ENCODE measurements at regions not wholly inside any gene's neighbourhood (a gene's known extent, or its start where the extent isn't known, plus 50 kb on each side); places are given as distances from the start of the nearest gene placed in this dataset.

DNA sequence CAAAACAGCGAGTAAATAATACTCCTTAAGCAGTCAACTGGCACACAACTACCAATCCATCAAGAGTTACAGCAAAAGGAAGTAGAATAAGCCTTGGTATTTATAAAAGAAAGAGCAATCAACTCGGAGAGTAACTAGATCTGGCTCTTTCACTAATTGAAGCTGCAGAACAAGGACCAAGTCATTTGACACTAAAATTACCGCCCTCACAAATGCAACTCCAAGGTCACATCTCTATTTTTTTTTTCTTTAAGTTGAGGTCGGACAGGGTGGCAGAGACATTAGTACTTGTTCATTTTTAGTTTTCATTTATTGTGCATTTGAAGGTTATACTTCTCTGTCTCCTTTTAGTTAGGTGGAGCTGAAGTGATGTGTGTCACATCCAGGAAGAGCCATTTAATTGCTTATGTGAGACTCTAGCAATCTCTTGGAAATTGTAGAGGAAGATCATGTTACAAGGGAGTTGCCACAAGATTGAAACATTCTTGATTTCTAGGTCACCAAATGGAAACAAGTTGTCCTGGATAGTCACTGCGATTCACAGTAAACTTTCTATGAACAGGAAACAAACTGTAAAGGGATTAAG lies 138.1 kb upstream of the ADAMTS5 start:
- Histone ChIP-seq H3K79me1 (replicated peaks; ENCODE audit: low read length, poor library complexity, severe bottlenecking) (no peaks in the 10 kb centered on the region), H3K18ac (ENCODE audit: low read depth in 1 of 2, low read length in 2 of 2) (no peak overlapping the region), H3K4me1 (ENCODE audit: control insufficient read depth, insufficient read depth, low read depth, low read length) (no peaks in the 10 kb centered on the region), H3K4me2 (ENCODE audit: low read length, poor library complexity, severe bottlenecking) (no peak overlapping the region), H2AFZ (ENCODE audit: low read depth, low read length) (no peak overlapping the region), H3K4ac (ENCODE audit: low read depth in 1 of 2, low read length in 2 of 2) (no peak overlapping the region), H4K8ac (ENCODE audit: low read length) (no peak overlapping the region), H2AK5ac (ENCODE audit: low read length, severe bottlenecking) (no peak overlapping the region), H3K4me3 (ENCODE audit: insufficient read depth in 1 of 2, low read depth in 1 of 2, low read length in 2 of 2) (no peak overlapping the region), H4K91ac (ENCODE audit: low read length) (no peak overlapping the region), H3K14ac (ENCODE audit: low read length in 2 of 2) (no peak overlapping the region), H2BK15ac (ENCODE audit: low read depth, poor library complexity, severe bottlenecking) (no peak overlapping the region), H3K27ac (ENCODE audit: low read length, poor library complexity, severe bottlenecking) (no peak overlapping the region), H2BK5ac (ENCODE audit: low read depth, low read length, poor library complexity, severe bottlenecking) (no peak overlapping the region), H3K36me3 (ENCODE audit: control insufficient read depth in 1 of 2, insufficient read depth in 2 of 2, low read depth in 1 of 2, low read length in 2 of 2) (no peaks in the 10 kb centered on the region), H3K9ac (ENCODE audit: low read length) (no peak overlapping the region), H3K9me3 (ENCODE audit: control insufficient read depth, low read length) (no peaks in the 10 kb centered on the region), H2BK120ac (ENCODE audit: low read depth, low read length) (no peak overlapping the region), H3K27me3 (ENCODE audit: control insufficient read depth in 1 of 2, insufficient read depth in 1 of 2, low read length in 2 of 2) (no peaks in the 10 kb centered on the region), H2BK12ac (ENCODE audit: low read length in 2 of 2) (no peak overlapping the region), H3K23ac (ENCODE audit: low read length in 2 of 2) (no peak overlapping the region)
- WGBS = 65% methylated on average over 3 of the region's 5 CpGs
- peak; percentile 46 for DNase-seq

DNA sequence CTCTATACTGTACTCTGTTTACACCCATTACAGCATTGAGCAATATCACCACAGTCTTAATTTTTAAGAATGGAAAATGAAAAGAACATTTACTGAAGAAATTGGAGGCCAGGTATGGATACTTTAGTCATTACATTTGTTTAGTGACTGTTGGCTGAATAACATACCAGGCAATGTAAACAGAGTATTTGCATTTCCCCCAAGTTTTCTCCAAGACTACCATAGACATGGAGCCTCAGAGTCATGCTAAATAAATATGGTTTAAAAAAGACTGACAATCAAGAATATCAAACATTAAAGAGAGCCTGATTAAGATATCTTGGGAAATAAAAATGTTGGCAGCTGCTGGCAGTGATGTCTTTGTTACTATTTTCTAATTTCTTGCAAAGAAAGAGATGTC lies 136.9 kb upstream of the ADAMTS5 start:
- no peak overlapping the region for H3K4ac ChIP-seq (ENCODE audit: low read depth in 1 of 2, low read length in 2 of 2)

DNA sequence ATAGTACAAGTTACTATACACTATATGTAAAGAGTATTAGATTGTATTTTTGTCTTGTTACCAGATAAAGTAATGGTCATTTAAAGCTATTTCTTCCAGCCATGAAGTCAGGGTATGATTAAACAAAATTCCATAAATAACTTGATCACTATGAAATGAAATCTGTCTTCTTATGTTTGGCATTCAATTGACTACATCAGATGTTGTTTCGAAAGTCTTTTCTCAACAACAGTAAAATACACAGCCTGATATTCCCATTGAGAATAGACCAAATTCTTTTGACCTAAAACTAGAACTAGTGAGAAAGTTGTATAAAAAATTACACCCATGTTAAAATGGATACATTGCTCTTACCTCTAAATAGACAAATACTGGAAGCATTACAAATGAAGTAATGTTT lies 134.6 kb upstream of the ADAMTS5 start:
- no peak overlapping the region for H3K18ac ChIP-seq (ENCODE audit: low read depth in 1 of 2, low read length in 2 of 2)
- H3K79me1 ChIP-seq (replicated peaks; ENCODE audit: low read length, poor library complexity, severe bottlenecking) = no peaks in the 10 kb centered on the region
- no peaks in the 10 kb centered on the region for H3K36me3 ChIP-seq (ENCODE audit: control insufficient read depth in 1 of 2, insufficient read depth in 2 of 2, low read depth in 1 of 2, low read length in 2 of 2)
- no peak overlapping the region for H2AFZ ChIP-seq (ENCODE audit: low read depth, low read length)
- H3K9ac ChIP-seq (ENCODE audit: low read length) = no peak overlapping the region
- no peak overlapping the region for H2BK5ac ChIP-seq (ENCODE audit: low read depth, low read length, poor library complexity, severe bottlenecking)
- H2BK120ac ChIP-seq (ENCODE audit: low read depth, low read length) = no peak overlapping the region
- H3K27me3 ChIP-seq (ENCODE audit: control insufficient read depth in 1 of 2, insufficient read depth in 1 of 2, low read length in 2 of 2) = no peaks in the 10 kb centered on the region
- no peak overlapping the region for H4K91ac ChIP-seq (ENCODE audit: low read length)
- no peak for DNase-seq
- H3K4me3 ChIP-seq (ENCODE audit: insufficient read depth in 1 of 2, low read depth in 1 of 2, low read length in 2 of 2) = no peak overlapping the region
- no peak overlapping the region for H3K4me2 ChIP-seq (ENCODE audit: low read length, poor library complexity, severe bottlenecking)
- H3K9me3 ChIP-seq (ENCODE audit: control insufficient read depth, low read length) = no peaks in the 10 kb centered on the region
- H2BK15ac ChIP-seq (ENCODE audit: low read depth, poor library complexity, severe bottlenecking) = no peak overlapping the region
- no CpG with 5 or more reads among the region's 1 CpG for WGBS
- no peak overlapping the region for H2AK5ac ChIP-seq (ENCODE audit: low read length, severe bottlenecking)
- H2BK12ac ChIP-seq (ENCODE audit: low read length in 2 of 2) = no peak overlapping the region
- H3K4me1 ChIP-seq (ENCODE audit: control insufficient read depth, insufficient read depth, low read depth, low read length) = no peaks in the 10 kb centered on the region
- H4K8ac ChIP-seq (ENCODE audit: low read length) = no peak overlapping the region
- no peak overlapping the region for H3K27ac ChIP-seq (ENCODE audit: low read length, poor library complexity, severe bottlenecking)
- no peak overlapping the region for H3K23ac ChIP-seq (ENCODE audit: low read length in 2 of 2)
- H3K4ac ChIP-seq (ENCODE audit: low read depth in 1 of 2, low read length in 2 of 2) = no peak overlapping the region
- H3K14ac ChIP-seq (ENCODE audit: low read length in 2 of 2) = no peak overlapping the region

More for the DNA sequence above, 136.9 kb upstream of the ADAMTS5 start:
- H3K9ac ChIP-seq (ENCODE audit: low read length) = no peak overlapping the region
- no peak overlapping the region for H3K4me2 ChIP-seq (ENCODE audit: low read length, poor library complexity, severe bottlenecking)
- no peak overlapping the region for H3K23ac ChIP-seq (ENCODE audit: low read length in 2 of 2)
- no peak overlapping the region for H2BK120ac ChIP-seq (ENCODE audit: low read depth, low read length)
- H3K14ac ChIP-seq (ENCODE audit: low read length in 2 of 2) = no peak overlapping the region
- H2AK5ac ChIP-seq (ENCODE audit: low read length, severe bottlenecking) = no peak overlapping the region
- no peak overlapping the region for H3K18ac ChIP-seq (ENCODE audit: low read depth in 1 of 2, low read length in 2 of 2)
- no peak for DNase-seq
- H2BK5ac ChIP-seq (ENCODE audit: low read depth, low read length, poor library complexity, severe bottlenecking) = no peak overlapping the region
- no peak overlapping the region for H2BK12ac ChIP-seq (ENCODE audit: low read length in 2 of 2)
- no peak overlapping the region for H2AFZ ChIP-seq (ENCODE audit: low read depth, low read length)
- no peaks in the 10 kb centered on the region for H3K9me3 ChIP-seq (ENCODE audit: control insufficient read depth, low read length)
- no peak overlapping the region for H4K91ac ChIP-seq (ENCODE audit: low read length)
- no peaks in the 10 kb centered on the region for H3K4me1 ChIP-seq (ENCODE audit: control insufficient read depth, insufficient read depth, low read depth, low read length)
- H2BK15ac ChIP-seq (ENCODE audit: low read depth, poor library complexity, severe bottlenecking) = no peak overlapping the region
- no peak overlapping the region for H4K8ac ChIP-seq (ENCODE audit: low read length)
- H3K27me3 ChIP-seq (ENCODE audit: control insufficient read depth in 1 of 2, insufficient read depth in 1 of 2, low read length in 2 of 2) = no peaks in the 10 kb centered on the region
- H3K79me1 ChIP-seq (replicated peaks; ENCODE audit: low read length, poor library complexity, severe bottlenecking) = no peaks in the 10 kb centered on the region
- no peak overlapping the region for H3K27ac ChIP-seq (ENCODE audit: low read length, poor library complexity, severe bottlenecking)
- H3K36me3 ChIP-seq (ENCODE audit: control insufficient read depth in 1 of 2, insufficient read depth in 2 of 2, low read depth in 1 of 2, low read length in 2 of 2) = no peaks in the 10 kb centered on the region
- H3K4me3 ChIP-seq (ENCODE audit: insufficient read depth in 1 of 2, low read depth in 1 of 2, low read length in 2 of 2) = no peak overlapping the region

DNA sequence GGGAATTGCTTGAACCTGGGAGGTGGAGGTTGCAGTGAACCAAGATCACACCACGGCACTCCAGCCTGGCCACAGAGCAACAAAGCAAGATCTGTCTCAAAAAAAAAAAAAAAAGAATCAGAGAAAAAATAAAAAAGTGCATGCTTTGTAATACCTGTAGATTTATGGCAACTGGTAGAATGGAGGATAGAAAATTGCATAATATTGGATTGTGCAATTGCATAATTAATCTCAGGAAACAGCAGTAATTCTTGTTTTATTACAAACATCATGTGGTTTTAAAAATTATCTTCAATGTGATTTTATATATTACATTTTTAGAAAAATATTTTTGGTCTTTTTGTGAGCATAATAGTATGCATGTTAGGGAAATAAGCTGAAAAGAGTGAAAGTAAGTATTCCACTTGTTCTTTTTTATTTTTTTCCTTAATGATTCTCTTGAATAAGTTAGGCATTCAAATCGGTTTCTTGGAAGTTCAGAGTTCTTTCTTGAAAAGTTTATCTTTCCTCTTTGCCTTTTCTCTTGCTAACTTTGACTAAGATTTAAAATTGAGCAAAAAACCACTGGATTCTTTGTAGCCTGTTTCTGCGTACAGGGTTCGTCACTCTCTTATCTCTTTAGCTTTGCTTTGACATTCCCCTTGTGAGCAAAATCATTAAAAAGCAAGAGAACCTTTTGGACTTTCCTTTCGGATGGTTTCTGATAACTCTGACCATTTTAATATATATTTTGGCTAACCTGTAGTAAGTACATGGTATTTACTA lies 127.5 kb upstream of the ADAMTS5 start:
- no peak overlapping the region for H3K14ac ChIP-seq (ENCODE audit: low read length in 2 of 2)
- H3K27me3 ChIP-seq (ENCODE audit: control insufficient read depth in 1 of 2, insufficient read depth in 1 of 2, low read length in 2 of 2) = no peaks in the 10 kb centered on the region
- H4K91ac ChIP-seq (ENCODE audit: low read length) = no peak overlapping the region
- H2BK5ac ChIP-seq (ENCODE audit: low read depth, low read length, poor library complexity, severe bottlenecking) = no peak overlapping the region
- no peak overlapping the region for H2AFZ ChIP-seq (ENCODE audit: low read depth, low read length)
- no peak overlapping the region for H3K23ac ChIP-seq (ENCODE audit: low read length in 2 of 2)
- H3K79me1 ChIP-seq (replicated peaks; ENCODE audit: low read length, poor library complexity, severe bottlenecking) = no peaks in the 10 kb centered on the region
- no peak overlapping the region for H3K4me2 ChIP-seq (ENCODE audit: low read length, poor library complexity, severe bottlenecking)
- H3K9ac ChIP-seq (ENCODE audit: low read length) = peak overlapping the region; percentile 77
- H3K27ac ChIP-seq (ENCODE audit: low read length, poor library complexity, severe bottlenecking) = no peak overlapping the region
- WGBS = 94% methylated on average over 3 of the region's 5 CpGs
- H4K8ac ChIP-seq (ENCODE audit: low read length) = no peak overlapping the region
- DNase-seq = no peak
- H3K9me3 ChIP-seq (ENCODE audit: control insufficient read depth, low read length) = no peaks in the 10 kb centered on the region
- H2BK12ac ChIP-seq (ENCODE audit: low read length in 2 of 2) = no peak overlapping the region
- no peak overlapping the region for H2BK15ac ChIP-seq (ENCODE audit: low read depth, poor library complexity, severe bottlenecking)
- H3K36me3 ChIP-seq (ENCODE audit: control insufficient read depth in 1 of 2, insufficient read depth in 2 of 2, low read depth in 1 of 2, low read length in 2 of 2) = no peaks in the 10 kb centered on the region
- no peak overlapping the region for H3K4ac ChIP-seq (ENCODE audit: low read depth in 1 of 2, low read length in 2 of 2)
- no peak overlapping the region for H2AK5ac ChIP-seq (ENCODE audit: low read length, severe bottlenecking)
- peak overlapping the region in 1 of 2 experiments; percentile 40 for H3K4me3 ChIP-seq (ENCODE audit: insufficient read depth in 1 of 2, low read depth in 1 of 2, low read length in 2 of 2)
- no peak overlapping the region for H2BK120ac ChIP-seq (ENCODE audit: low read depth, low read length)
- no peak overlapping the region for H3K18ac ChIP-seq (ENCODE audit: low read depth in 1 of 2, low read length in 2 of 2)
- no peaks in the 10 kb centered on the region for H3K4me1 ChIP-seq (ENCODE audit: control insufficient read depth, insufficient read depth, low read depth, low read length)
